ENCODE measurements at regions not wholly inside any gene's neighbourhood (a gene's known extent, or its start where the extent isn't known, plus 50 kb on each side); places are given as distances from the start of the nearest gene placed in this dataset.

- TF ChIP-seq CTCF (IDR thresholded peaks at IDR 0.05) (no peak), POLR2A (IDR thresholded peaks at IDR 0.05) (no peak)
Measured at GRCh38 chr2:106706283-106706682, 179.7 kb downstream of the ST6GAL2 start.

Measured in right lobe of liver (tissue), 4 donors.